Midbrain (tissue), 1 donor: ENCODE measurements at regions not wholly inside any gene's neighbourhood (a gene's known extent, or its start where the extent isn't known, plus 50 kb on each side); places are given as distances from the start of the nearest gene placed in this dataset.
"Not testable (repeated sequence)": the region's sequence is repeated elsewhere in the genome, so short reads cannot be mapped to it uniquely, and the experiment has no call there.

Experiments
- DNase-seq: peaks from one replicate; lab custom pipeline; 2025; lab: John Stamatoyannopoulos, UW

DNA sequence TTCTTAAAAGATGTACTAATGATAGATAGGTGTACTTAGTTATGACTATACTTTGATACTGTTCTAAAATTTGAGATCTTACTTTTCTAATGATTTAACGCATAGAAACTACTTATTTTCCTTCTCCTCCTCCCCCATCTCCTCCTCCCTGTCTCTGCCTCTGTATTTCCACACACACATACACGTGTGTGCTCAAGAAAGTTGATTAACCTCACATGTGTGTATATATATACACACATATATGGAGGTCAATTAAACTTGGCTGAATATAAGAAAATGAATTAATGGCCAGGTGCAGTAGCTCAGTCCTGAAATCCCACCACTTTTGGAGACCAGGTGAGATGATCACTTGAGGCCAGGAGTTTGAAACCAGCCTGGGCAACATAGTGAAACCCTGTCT is 362.7 kb upstream of the SYT1 start:
- DNase-seq, result no peak

GRCh38 chr12:78519422-78519821 is 345.2 kb upstream of the SYT1 start:
- no peak for DNase-seq

DNA sequence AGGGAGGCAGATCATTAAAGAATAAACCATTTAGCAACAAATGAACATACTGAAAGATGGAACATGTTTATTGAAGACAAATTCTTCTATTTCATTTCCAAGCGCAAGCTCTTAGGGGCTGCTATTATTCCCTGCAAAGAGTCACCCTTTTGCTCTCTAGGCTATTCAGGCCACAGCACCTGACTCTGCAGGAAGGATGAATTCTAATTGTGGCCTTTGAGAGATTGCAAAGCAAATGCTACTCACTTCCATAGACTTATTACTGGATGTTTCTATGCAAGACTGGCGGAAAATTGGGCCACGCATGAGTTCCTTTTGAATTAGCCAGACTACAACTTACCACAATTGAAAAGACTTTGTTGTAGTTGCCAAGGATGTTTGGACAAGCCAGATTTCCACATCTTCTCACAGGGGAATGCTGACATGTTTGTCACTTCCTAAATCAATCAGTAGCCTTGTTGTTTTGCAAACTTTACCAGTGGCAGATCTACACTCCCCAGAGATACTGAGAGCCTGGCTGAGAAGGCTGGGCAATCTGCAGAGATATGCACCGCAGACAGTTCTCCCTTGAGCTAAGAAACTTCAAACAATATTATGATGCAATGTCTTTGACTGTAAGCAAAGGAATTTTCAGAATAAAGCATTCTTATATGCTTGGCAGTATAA is 334.3 kb upstream of the SYT1 start:
- no peak for DNase-seq

DNA sequence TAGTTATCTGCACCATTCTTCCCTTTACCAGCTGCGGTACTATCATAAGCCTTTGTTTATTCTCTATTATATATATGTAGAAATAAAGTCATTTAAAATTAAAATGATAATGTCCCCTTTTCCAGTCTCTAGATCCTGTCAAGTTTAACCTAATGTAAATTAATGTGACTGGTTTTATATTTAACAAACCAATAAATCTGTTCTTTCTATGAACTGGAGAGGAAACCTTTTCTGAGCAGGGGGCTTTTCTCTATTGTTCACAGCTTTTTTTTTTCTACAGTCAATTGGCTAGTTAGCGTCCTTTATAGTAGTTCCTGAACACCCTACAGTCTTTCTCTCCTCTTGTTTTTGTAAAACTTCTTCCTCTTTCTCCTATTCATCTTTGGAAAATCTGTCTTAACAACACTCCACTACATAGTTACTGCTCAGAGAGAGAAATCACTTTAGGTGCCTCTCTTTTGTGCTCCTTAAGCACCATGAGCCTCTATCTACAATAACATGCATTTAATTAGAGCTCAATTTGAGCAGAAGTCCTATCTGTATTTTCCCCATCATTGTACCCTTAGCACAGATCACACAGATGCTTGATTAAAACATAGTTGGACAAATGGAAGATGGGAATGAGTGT is 332.6 kb upstream of the SYT1 start:
- no peak for DNase-seq

GRCh38 chr12:78534311-78534710 is 330.3 kb upstream of the SYT1 start:
- no peak for DNase-seq

DNA sequence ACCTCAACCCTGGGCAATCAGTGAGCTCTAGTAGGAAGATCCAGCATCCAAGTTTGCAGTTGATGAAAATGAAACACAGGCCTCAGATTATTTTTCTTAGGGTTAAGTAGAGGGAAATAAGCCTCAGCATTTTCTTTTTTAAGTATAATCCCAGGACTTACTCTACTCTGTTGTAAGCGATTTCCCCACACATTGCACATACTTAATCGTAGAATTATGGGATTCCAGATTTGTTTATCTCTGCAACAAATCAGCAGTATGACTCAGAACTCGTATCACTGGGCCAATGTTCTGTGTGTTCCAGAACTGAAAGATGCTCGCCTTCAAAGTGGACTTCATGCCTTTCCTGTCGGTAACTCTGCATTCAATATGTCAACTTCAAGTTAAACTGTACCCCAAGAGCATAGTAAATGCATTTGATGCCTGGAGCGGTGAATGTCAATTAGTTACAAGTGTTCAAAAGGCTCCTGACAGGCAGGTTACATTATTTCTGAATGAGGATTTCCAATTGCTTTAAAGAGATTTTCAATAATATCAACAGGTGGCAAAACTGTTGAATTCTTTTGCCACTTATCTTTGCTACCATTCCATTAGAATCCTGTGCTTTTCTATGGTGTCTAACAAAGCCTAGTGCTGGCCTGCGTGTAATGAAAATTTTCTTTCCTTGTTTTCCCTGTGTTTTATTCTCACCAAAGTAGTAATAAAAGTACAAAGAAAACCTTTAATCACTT is 323.8 kb upstream of the SYT1 start:
- no peak for DNase-seq

GRCh38 chr12:78550831-78551230 is 313.7 kb upstream of the SYT1 start:
- DNase-seq, result no peak

- DNase-seq, result no peak
Observed at GRCh38 chr12:78555802-78556201, 308.8 kb upstream of the SYT1 start.

GRCh38 chr12:78556651-78557050 is 307.9 kb upstream of the SYT1 start:
- DNase-seq, result no peak

DNA sequence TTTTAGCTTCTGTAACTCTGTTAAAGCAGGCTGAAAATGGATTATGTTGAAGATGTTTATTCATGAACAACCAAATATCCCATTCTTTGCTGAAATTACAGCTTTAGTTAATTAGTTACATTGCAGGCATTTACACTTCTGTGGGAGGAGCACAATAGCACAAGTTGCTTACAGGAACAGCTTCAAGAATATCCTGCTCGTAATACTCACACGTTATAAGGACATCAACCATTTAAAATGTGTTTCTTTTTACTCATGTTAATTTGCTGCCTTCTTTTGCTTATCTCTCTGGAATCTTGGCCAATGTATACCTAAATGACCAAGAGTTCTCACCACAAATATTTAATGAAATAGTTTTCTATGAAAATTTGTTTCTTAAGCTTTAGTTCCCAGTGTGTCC is 305.2 kb upstream of the SYT1 start:
- no peak for DNase-seq

DNA sequence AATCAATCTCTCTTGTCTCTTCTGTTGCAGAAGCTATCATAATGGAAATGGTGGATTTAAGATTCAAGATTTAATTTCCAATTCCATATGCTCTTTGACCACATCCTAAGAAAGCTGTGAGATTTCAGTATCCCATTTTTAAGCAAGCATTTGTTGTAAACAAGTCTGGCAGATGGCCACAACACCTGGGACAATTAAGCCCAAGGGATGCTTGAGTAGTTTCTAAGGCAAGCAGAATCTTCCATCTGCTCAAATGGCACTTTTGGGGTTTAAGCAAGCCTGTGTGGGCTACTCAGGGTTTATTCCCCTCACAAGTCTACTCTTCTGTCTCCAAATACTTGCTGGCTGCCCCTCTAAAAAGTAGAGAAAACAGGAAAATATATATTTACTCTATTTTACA is 304.7 kb upstream of the SYT1 start:
- no peak for DNase-seq

- no peak for DNase-seq
Observed at GRCh38 chr12:78560633-78561032, 303.9 kb upstream of the SYT1 start.

DNA sequence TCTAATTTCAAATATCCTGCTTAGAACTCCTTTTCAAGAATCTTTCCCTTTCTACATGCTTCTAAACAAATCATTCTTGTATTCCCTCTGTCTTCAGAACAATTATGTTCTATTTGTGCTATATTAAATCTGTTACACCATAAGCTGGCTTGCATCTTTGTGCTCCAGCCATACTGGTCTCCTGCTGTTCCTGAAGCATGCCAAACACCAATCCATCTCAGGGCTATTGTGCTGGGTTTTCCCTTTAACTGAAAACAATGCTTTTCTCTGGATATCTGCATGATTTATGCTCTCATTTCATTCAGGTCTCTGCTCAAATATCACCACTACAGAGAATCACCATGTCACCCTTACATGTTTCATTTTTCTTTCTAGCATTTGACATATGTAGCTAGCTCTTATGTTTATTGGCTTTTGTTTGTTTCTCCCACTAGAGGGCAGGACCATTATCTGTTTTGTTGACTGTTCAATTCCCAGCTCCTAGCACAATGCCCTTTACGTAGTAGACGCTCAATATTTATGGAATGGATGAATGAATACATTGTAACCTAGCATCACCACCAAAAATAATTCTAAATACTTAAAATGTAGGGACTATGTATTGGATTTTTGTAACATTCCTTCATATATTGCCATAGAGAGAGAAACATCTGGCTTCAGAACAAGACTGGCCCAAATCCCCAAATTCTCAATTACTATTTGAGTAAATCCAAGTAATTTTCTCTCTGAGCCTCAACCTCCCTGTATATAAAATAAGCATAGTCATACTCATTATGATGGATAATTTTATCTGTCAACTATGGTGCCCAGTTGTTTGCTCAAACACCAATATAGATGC is 302.0 kb upstream of the SYT1 start:
- no peak for DNase-seq

DNA sequence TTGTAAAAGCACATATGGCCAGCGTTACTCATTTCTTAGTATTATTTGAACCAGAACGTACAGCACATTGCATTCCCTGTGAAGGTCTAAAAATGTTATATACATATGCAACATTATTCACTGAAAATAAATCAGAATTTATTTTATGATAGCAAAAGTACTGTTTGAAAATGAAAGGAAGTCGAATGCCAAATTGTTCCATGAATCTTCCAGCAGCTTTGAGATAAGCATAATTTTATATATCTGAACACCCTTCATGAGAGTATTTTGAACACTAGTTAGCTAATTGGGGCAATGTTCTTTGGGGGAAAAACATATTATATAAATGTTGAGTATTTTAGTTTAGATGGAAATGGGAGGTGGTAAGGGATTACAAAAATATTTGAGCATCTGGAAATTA is 300.7 kb upstream of the SYT1 start:
- no peak for DNase-seq

DNA sequence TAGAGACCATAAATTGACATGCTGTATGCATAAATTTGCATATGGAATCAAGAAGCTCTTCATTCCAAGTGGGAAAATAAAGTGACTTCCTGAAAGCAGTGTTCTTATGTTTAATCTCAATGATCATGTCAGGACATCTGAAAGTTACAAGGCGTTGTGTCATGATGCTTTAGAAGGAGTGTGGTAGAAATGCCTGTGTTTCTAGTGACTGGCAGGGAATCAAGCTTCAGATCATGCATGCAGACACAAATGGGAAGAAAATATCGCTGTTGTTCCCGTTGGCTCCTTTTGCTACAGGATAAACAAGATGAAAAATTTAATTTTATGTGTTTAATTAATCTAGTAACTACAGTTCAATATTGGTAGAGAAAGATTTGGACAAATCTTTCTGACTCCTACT is 298.1 kb upstream of the SYT1 start:
- no peak for DNase-seq

DNA sequence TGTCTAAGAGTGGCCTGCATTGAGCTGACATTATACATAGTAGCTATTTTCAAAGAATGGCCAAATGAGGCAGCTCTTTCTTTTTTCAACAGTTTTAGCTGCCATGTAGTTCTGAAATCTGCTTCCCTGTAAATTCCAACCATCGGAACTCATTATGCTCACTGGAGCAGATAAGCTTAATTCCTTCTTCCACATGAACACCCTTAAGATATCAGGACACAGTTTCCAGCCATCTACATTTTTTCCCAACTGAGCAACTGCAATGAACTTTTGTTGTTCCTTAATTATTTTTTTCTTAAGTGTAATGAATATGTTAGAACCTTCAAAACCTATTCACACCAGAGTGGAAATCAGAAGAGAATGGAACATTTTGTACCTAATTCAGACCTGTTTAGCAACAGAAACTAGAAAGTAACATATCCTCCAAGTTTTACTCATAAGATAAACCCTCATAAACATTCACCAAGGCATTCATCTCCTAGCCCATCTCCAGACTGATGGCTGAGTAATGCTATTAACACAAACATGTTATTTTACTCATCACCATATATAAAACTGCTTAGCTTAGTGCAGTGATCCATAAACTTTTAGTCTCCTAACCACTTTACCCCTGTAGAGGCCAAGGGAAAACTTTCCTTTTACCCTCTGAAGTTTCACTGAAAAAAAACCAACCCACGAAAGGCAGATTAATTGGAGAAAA is 296.1 kb upstream of the SYT1 start:
- DNase-seq, result no peak

DNA sequence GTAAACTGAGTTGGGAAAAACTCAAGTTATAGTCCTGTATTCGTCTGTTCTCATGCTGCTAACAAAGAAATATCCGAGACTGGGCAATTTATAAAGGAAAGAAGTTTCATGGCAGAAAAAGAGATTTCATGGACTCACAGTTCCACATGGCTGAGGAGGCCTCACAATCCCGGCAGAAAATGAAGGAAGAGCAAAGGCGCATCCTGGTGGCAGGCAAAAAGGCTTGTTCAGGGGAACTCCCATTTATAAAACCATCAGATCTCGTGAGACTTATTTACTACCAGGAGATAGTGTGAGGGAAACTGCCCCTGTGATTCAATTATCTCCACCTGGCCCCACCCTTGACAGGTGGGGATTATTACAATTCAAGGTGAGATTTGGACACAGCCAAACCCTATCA is 292.6 kb upstream of the SYT1 start:
- DNase-seq, result no peak

- DNase-seq, result not testable (repeated sequence)
Observed at GRCh38 chr12:78575208-78575607, 289.4 kb upstream of the SYT1 start.

GRCh38 chr12:78579846-78580245 is 284.7 kb upstream of the SYT1 start:
- DNase-seq, result no peak

- DNase-seq, result no peak
Observed at GRCh38 chr12:78580296-78580695, 284.3 kb upstream of the SYT1 start.

DNA sequence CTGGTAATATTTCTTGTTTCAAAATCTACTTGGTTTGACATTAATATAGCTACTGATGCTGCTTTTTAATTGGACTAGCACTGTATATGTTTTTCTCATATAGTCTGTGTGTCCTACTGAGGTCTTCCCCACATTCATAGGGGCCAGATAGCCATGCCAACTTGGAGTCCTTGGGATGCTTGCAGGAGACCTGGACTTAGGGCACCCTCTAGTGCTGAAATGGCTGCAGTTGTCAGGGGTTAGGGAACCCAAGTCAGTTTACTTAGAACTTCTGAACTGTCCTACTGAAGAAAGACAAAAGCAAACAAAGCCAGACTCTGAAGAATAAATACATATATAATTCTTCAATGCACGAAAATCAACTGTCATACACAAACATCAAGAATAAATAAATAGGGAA is 279.9 kb upstream of the SYT1 start:
- DNase-seq, result no peak

GRCh38 chr12:78585132-78585531 is 279.4 kb upstream of the SYT1 start:
- no peak for DNase-seq
